ENCODE measurements at regions not wholly inside any gene's neighbourhood (a gene's known extent, or its start where the extent isn't known, plus 50 kb on each side); places are given as distances from the start of the nearest gene placed in this dataset.

GRCh38 chr3:164687902-164688301 lies 390.4 kb downstream of the SI start:
- H3K27me3 ChIP-seq (replicated peaks; ENCODE audit: insufficient read depth, low read depth, low read length, poor library complexity): no peaks in the 10 kb centered on the region
- no TSS peak for BruUV-seq (replicated peaks)
- no peak overlapping the region for H3K4me3 ChIP-seq (ENCODE audit: low read depth, low read length, poor library complexity, severe bottlenecking)
- DNase-seq (ENCODE audit: low spot score): no peak
- no peaks in the 10 kb centered on the region for H3K36me3 ChIP-seq (ENCODE audit: insufficient read depth, low read length, poor library complexity, severe bottlenecking)
- CTCF ChIA-PET: no interaction called here
- POLR2A ChIA-PET (ENCODE audit: low non-redundant PET): no interaction called here
- intact Hi-C loops (cut with micrococcal nuclease; ENCODE audit: unreplicated experiment): no loop called here
- no peak overlapping the region for H3K27ac ChIP-seq (ENCODE audit: low read depth, low read length, poor library complexity, severe bottlenecking)
- no peaks in the 10 kb centered on the region for H3K4me1 ChIP-seq (ENCODE audit: insufficient read depth, low read length, poor library complexity, severe bottlenecking)
- no peaks in the 10 kb centered on the region for H3K9me3 ChIP-seq (ENCODE audit: low read depth, low read length, poor library complexity, severe bottlenecking)
- TF ChIP-seq CTCF (conservative IDR thresholded peaks at IDR 0.05; ENCODE audit: low read depth, low read length): no peak
- TF ChIP-seq EZH2 (IDR thresholded peaks at IDR 0.05; ENCODE audit: borderline replicate concordance, low read depth, low read length, poor library complexity, severe bottlenecking): no peak

GRCh38 chr3:164687211-164687610 lies 391.1 kb downstream of the SI start:
- intact Hi-C loops (cut with micrococcal nuclease; ENCODE audit: unreplicated experiment): no loop called here
- no TSS peak for BruUV-seq (replicated peaks)
- ChIA-PET POLR2A (ENCODE audit: low non-redundant PET) (no interaction called here), CTCF (no interaction called here)
- Histone ChIP-seq H3K9me3 (ENCODE audit: low read depth, low read length, poor library complexity, severe bottlenecking) (no peaks in the 10 kb centered on the region), H3K4me3 (ENCODE audit: low read depth, low read length, poor library complexity, severe bottlenecking) (no peak overlapping the region), H3K36me3 (ENCODE audit: insufficient read depth, low read length, poor library complexity, severe bottlenecking) (no peaks in the 10 kb centered on the region), H3K27ac (ENCODE audit: low read depth, low read length, poor library complexity, severe bottlenecking) (no peak overlapping the region), H3K4me1 (ENCODE audit: insufficient read depth, low read length, poor library complexity, severe bottlenecking) (no peaks in the 10 kb centered on the region), H3K27me3 (replicated peaks; ENCODE audit: insufficient read depth, low read depth, low read length, poor library complexity) (no peaks in the 10 kb centered on the region)
- no peak for TF ChIP-seq EZH2 (IDR thresholded peaks at IDR 0.05; ENCODE audit: borderline replicate concordance, low read depth, low read length, poor library complexity, severe bottlenecking)
- DNase-seq (ENCODE audit: low spot score): no peak

- TF ChIP-seq CTCF (conservative IDR thresholded peaks at IDR 0.05; ENCODE audit: low read depth, low read length) (no peak), EZH2 (IDR thresholded peaks at IDR 0.05; ENCODE audit: borderline replicate concordance, low read depth, low read length, poor library complexity, severe bottlenecking) (no peak)
- Histone ChIP-seq H3K9me3 (ENCODE audit: low read depth, low read length, poor library complexity, severe bottlenecking) (no peaks in the 10 kb centered on the region), H3K27ac (ENCODE audit: low read depth, low read length, poor library complexity, severe bottlenecking) (no peak overlapping the region), H3K27me3 (replicated peaks; ENCODE audit: insufficient read depth, low read depth, low read length, poor library complexity) (no peaks in the 10 kb centered on the region), H3K36me3 (ENCODE audit: insufficient read depth, low read length, poor library complexity, severe bottlenecking) (no peaks in the 10 kb centered on the region), H3K4me3 (ENCODE audit: low read depth, low read length, poor library complexity, severe bottlenecking) (no peak overlapping the region), H3K4me1 (ENCODE audit: insufficient read depth, low read length, poor library complexity, severe bottlenecking) (no peaks in the 10 kb centered on the region)
- ChIA-PET CTCF (no interaction called here), POLR2A (ENCODE audit: low non-redundant PET) (no interaction called here)
- intact Hi-C loops (cut with micrococcal nuclease; ENCODE audit: unreplicated experiment): no loop called here
- BruUV-seq (replicated peaks): no TSS peak
- DNase-seq (ENCODE audit: low spot score): no peak
These were observed 394.8 kb downstream of the SI start for GRCh38 chr3:164683489-164683888.

- no peak for DNase-seq (ENCODE audit: low spot score)
- no peak overlapping the region for H3K4me3 ChIP-seq (ENCODE audit: low read depth, low read length, poor library complexity, severe bottlenecking)
- POLR2A ChIA-PET (ENCODE audit: low non-redundant PET): no interaction called here
- H3K27me3 ChIP-seq (replicated peaks; ENCODE audit: insufficient read depth, low read depth, low read length, poor library complexity): no peaks in the 10 kb centered on the region
- H3K4me1 ChIP-seq (ENCODE audit: insufficient read depth, low read length, poor library complexity, severe bottlenecking): no peaks in the 10 kb centered on the region
- no peaks in the 10 kb centered on the region for H3K36me3 ChIP-seq (ENCODE audit: insufficient read depth, low read length, poor library complexity, severe bottlenecking)
- H3K9me3 ChIP-seq (ENCODE audit: low read depth, low read length, poor library complexity, severe bottlenecking): no peaks in the 10 kb centered on the region
- H3K27ac ChIP-seq (ENCODE audit: low read depth, low read length, poor library complexity, severe bottlenecking): no peak overlapping the region
- CTCF ChIA-PET: no interaction called here
- no peak for TF ChIP-seq CTCF (conservative IDR thresholded peaks at IDR 0.05; ENCODE audit: low read depth, low read length)
- TF ChIP-seq EZH2 (IDR thresholded peaks at IDR 0.05; ENCODE audit: borderline replicate concordance, low read depth, low read length, poor library complexity, severe bottlenecking): no peak
- intact Hi-C loops (cut with micrococcal nuclease; ENCODE audit: unreplicated experiment): no loop called here
- BruUV-seq (replicated peaks): no TSS peak
These were observed 399.1 kb downstream of the SI start for GRCh38 chr3:164679245-164679644.

All from A673 (cell line).